Prostate gland (tissue), 2 donors: ENCODE measurements at regions not wholly inside any gene's neighbourhood (a gene's known extent, or its start where the extent isn't known, plus 50 kb on each side); places are given as distances from the start of the nearest gene placed in this dataset.
"Not testable (repeated sequence)": the region's sequence is repeated elsewhere in the genome, so short reads cannot be mapped to it uniquely, and the experiment has no call there.

Experiments
- DNase-seq: peaks from one replicate; pipeline ENCODE4 v3.0.0-alpha.2; 2019; ENCODE audit warnings: low spot score
- H3K27ac ChIP-seq, 2 donors: fragments of 200-600 bp; sonication (generic); 2 replicates each; pipeline ENCODE4 v1.5.1; 2017 to 2019
- H3K27me3 ChIP-seq: fragments of 200-600 bp; sonication (generic); replicated peaks from 2 replicates; pipeline ENCODE4 v1.5.1; 2019; ENCODE audit not compliant: insufficient read depth
- H3K36me3 ChIP-seq, 2 donors: fragments of 200-600 bp; sonication (generic); 1 replicate in 1 of 2; 2 replicates in 1 of 2; pipeline versions ENCODE4 v1.5.1 to v1.8.1; 2017 to 2019
- H3K4me1 ChIP-seq: fragments of 200-600 bp; sonication (generic); replicated peaks from 2 replicates; pipeline ENCODE4 v1.5.1; 2019
- H3K4me3 ChIP-seq, 2 donors: fragments of 200-600 bp; sonication (generic); 2 replicates each; pipeline ENCODE4 v1.5.1; 2017 to 2019
- H3K9me3 ChIP-seq: fragments of 200-600 bp; sonication (generic); 2 replicates; pipeline ENCODE4 v1.5.1; 2017
- POLR2A ChIP-seq: fragments of 450-650 bp; IDR thresholded peaks from one replicate; pipeline ENCODE4 v1.6.1; 2016; ENCODE audit warnings: antibody characterized with exemption, mild to moderate bottlenecking
- POLR2AphosphoS5 ChIP-seq: sonication (generic); formaldehyde crosslinking; IDR thresholded peaks from one replicate; pipeline ENCODE4 v1.6.1; 2017; ENCODE audit warnings: antibody characterized with exemption
- WGBS: methylation state at CpG from one replicate; pipeline ENCODE4 v1.1.5; 2018; 5-methylcytosine and 5-hydroxymethylcytosine counted together
- intact Hi-C: fragments of 100-400 bp; cut with DNase I; formaldehyde crosslinking; loops from one replicate; pipeline ENCODE4 v1.14.2; 2022
- TF ChIP-seq, protein P1 (sequence below), 4 experiments: fragments of 200-600 bp in 2 of 4; fragments of 450-650 bp in 2 of 4; sonication (generic) in 2 of 4; IDR thresholded peaks; 1 replicate in 3 of 4; 2 replicates in 1 of 4; pipeline ENCODE4 v1.5.1; 2016 to 2019; ENCODE audit warnings: antibody characterized with exemption in 4 of 4, mild to moderate bottlenecking in 2 of 4, moderate library complexity in 2 of 4

DNA sequence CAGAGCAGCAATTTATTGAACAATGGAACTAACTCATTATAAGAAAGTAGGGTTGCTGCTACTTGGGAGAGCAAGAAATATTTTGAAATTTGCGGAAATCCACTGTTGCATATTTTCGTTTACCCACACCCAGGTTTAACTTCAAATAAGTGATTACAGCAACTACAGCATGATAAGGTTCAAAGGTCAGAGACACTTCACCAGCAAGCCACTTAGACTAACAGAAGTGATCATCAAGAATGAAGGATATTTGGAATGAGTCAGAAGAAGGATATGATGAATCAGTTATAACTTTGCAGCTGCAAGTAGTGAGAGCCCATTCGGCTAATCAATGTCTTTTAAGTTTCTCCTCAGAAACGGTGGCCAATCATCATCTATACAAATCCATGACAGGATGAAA lies 199.3 kb downstream of the TMA16 start:
- H3K9me3 ChIP-seq, result no peaks in the 10 kb centered on the region
- TF ChIP-seq POLR2A, result no peak
- TF ChIP-seq POLR2AphosphoS5, result no peak
- TF ChIP-seq, protein P1, sequence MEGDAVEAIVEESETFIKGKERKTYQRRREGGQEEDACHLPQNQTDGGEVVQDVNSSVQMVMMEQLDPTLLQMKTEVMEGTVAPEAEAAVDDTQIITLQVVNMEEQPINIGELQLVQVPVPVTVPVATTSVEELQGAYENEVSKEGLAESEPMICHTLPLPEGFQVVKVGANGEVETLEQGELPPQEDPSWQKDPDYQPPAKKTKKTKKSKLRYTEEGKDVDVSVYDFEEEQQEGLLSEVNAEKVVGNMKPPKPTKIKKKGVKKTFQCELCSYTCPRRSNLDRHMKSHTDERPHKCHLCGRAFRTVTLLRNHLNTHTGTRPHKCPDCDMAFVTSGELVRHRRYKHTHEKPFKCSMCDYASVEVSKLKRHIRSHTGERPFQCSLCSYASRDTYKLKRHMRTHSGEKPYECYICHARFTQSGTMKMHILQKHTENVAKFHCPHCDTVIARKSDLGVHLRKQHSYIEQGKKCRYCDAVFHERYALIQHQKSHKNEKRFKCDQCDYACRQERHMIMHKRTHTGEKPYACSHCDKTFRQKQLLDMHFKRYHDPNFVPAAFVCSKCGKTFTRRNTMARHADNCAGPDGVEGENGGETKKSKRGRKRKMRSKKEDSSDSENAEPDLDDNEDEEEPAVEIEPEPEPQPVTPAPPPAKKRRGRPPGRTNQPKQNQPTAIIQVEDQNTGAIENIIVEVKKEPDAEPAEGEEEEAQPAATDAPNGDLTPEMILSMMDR (IDR thresholded peaks at IDR 0.05), result no peak
- no peaks in the 10 kb centered on the region for H3K27me3 ChIP-seq
- intact Hi-C loops, result no loop called here
- H3K27ac ChIP-seq, result no peak overlapping the region
- H3K4me1 ChIP-seq, result no peaks in the 10 kb centered on the region
- H3K4me3 ChIP-seq, result no peak overlapping the region
- H3K36me3 ChIP-seq, result no peaks in the 10 kb centered on the region
- DNase-seq, result no peak
- 95% methylated on average over 4 of the region's 4 CpGs for WGBS

DNA sequence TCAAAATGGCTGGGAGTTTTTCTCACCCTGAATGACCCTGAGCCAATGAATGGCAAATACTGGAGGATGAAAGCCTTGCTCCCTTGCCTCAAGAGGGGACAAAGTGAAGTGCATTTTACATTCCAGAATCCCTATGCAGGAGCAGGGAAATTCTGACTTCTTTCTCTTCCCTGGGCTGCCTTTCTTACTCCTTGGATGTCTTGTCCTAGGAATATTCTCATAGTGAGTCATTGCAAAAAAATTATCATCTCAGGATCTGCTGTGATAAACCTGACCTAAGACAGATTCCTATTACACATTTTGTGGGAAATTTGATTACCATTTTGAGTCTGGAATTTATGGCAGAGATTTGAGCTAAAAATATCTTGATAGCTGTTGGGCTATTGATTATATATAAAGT lies 199.9 kb downstream of the TMA16 start:
- TF ChIP-seq, protein P1 (IDR thresholded peaks at IDR 0.05), result no peak
- Histone ChIP-seq H3K27me3 (no peaks in the 10 kb centered on the region), H3K4me3 (no peak overlapping the region), H3K4me1 (no peaks in the 10 kb centered on the region), H3K9me3 (no peaks in the 10 kb centered on the region), H3K36me3 (no peaks in the 10 kb centered on the region), H3K27ac (no peak overlapping the region)
- intact Hi-C loops, result no loop called here
- DNase-seq, result no peak

DNA sequence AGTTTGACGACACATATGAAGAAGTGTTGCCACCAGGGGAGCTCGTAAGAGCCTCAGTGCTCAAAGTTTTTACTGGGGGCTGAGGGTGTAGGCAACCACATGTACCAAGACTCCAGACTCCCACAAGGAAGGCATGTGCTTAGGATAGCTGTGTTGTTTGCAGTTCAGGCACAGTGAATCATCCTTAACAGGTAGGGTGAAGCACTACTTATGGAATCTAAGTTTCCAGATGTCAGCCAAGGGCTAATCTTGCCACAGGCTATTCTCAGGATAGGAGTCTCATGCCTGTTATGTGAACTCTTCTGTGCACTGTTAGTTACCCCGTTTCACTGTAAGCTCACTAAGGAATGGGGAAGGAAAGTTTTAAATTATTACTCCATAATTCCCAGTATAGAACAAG lies 202.6 kb downstream of the TMA16 start:
- H3K36me3 ChIP-seq, result no peaks in the 10 kb centered on the region
- intact Hi-C loops, result no loop called here
- H3K27me3 ChIP-seq, result no peaks in the 10 kb centered on the region
- H3K4me3 ChIP-seq, result no peak overlapping the region
- no peak overlapping the region for H3K27ac ChIP-seq
- TF ChIP-seq, protein P1 (IDR thresholded peaks at IDR 0.05), result no peak
- TF ChIP-seq POLR2A (no peak), POLR2AphosphoS5 (no peak)
- H3K4me1 ChIP-seq, result no peaks in the 10 kb centered on the region
- 90% methylated on average over 3 of the region's 3 CpGs for WGBS
- DNase-seq, result no peak
- H3K9me3 ChIP-seq, result no peaks in the 10 kb centered on the region

DNA sequence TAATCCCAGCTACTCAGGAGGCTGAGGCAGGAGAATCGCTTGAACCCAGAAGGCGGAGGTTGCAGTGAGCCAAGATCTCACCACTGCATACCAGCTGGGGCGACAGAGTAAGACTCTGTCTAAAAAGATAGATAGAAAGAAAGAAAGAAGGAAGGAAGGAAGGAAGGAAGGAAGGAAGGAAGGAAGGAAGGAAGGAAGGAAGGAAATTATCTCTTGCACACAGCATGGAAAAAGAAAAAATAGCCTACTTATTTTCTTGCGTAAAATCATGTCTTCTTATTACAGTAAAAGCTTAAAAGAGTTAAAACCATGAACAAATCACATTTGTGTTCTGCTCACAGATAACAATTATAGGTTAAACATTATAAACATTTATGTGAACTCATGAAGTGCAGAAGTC lies 205.9 kb downstream of the TMA16 start:
- H3K27me3 ChIP-seq, DNase-seq, H3K4me1 ChIP-seq, H3K27ac ChIP-seq, H3K4me3 ChIP-seq, H3K36me3 ChIP-seq, H3K9me3 ChIP-seq, intact Hi-C loops: not testable (repeated sequence)
- WGBS, result 91% methylated on average over 4 of the region's 4 CpGs

DNA sequence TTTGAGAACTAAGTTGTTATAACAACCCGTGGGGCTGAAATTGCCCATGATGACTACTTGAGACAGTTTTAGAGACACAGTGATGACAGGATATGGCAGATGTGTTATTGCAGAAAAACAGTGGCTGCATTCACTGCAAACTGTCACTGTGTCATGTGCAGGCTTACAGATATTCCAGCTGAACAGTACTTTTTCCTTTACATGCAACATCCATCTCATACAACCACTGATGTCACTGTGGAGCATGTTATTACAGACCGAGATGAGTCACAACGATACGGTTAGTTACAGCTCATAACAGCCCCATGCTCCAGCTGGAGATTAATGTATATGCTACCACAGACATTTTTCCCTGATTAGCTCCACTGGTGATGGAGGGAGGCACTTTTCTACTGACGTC lies 207.4 kb downstream of the TMA16 start:
- TF ChIP-seq POLR2A (no peak), POLR2AphosphoS5 (no peak)
- TF ChIP-seq, protein P1 (IDR thresholded peaks at IDR 0.05), result no peak
- H3K27me3 ChIP-seq, result no peaks in the 10 kb centered on the region
- DNase-seq, result no peak
- WGBS, result 66% methylated on average over 5 of the region's 5 CpGs
- H3K4me1 ChIP-seq, result no peaks in the 10 kb centered on the region
- H3K9me3 ChIP-seq, result no peaks in the 10 kb centered on the region
- H3K36me3 ChIP-seq, result no peaks in the 10 kb centered on the region
- no peak overlapping the region for H3K4me3 ChIP-seq
- intact Hi-C loops, result no loop called here
- H3K27ac ChIP-seq, result no peak overlapping the region

DNA sequence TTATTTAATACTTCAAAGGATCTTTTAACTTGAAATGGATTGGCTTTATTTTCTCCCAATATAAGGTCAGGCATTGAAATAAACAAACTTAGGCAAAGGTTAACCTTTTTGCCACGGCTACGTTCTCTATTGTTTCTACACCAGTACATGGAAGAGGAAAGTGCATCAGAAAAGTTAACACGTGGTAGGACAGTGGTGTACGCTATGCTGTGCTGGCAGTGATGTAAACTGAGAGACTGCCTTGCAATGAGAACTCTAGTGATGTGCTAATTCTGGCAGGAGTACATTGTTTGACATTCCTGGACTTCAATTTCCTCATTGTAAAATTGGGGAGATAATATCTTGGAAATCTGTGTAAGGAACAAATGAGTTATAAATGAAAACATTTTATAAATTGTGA lies 208.2 kb downstream of the TMA16 start:
- no peaks in the 10 kb centered on the region for H3K27me3 ChIP-seq
- no peaks in the 10 kb centered on the region for H3K4me1 ChIP-seq
- H3K4me3 ChIP-seq, result no peak overlapping the region
- intact Hi-C loops, result no loop called here
- H3K27ac ChIP-seq, result no peak overlapping the region
- no peak for TF ChIP-seq POLR2AphosphoS5
- no peak for TF ChIP-seq POLR2A
- TF ChIP-seq, protein P1 (IDR thresholded peaks at IDR 0.05), result no peak
- no peak for DNase-seq
- 41% methylated on average over 4 of the region's 4 CpGs for WGBS
- no peaks in the 10 kb centered on the region for H3K9me3 ChIP-seq
- H3K36me3 ChIP-seq, result no peaks in the 10 kb centered on the region
